Heart left ventricle (tissue), 16 donors: ENCODE measurements at regions not wholly inside any gene's neighbourhood (a gene's known extent, or its start where the extent isn't known, plus 50 kb on each side); places are given as distances from the start of the nearest gene placed in this dataset.
"Not testable (repeated sequence)": the region's sequence is repeated elsewhere in the genome, so short reads cannot be mapped to it uniquely, and the experiment has no call there.

ENCODE experiments used
- ATAC-seq, 4 donors: fragments of 200-7000 bp; cut with Tn5 transposase; one replicate each; pipeline ENCODE4 v1.9.1; 2020 to 2022; ENCODE audit warnings: moderate library complexity in 4 of 4, mild to moderate bottlenecking in 3 of 4, moderate number of reproducible peaks in 1 of 4
- DNase-seq, 5 donors: peaks; one replicate each; pipeline ENCODE4 v3.0.0-alpha.2; 2020
- H3K27ac ChIP-seq, 12 donors: fragments of 200-600 bp; sonication (generic) in 4 of 12; one replicate each; pipeline versions ENCODE4 v1.5.0 to v1.8.0; 2016 to 2022; ENCODE audit warnings: mild to moderate bottlenecking in 2 of 12
- H3K27me3 ChIP-seq, 9 donors: fragments of 200-600 bp; sonication (generic) in 2 of 9; one replicate each; pipeline versions ENCODE4 v1.5.1 to v1.8.0; 2016 to 2022; ENCODE audit warnings: mild to moderate bottlenecking in 3 of 9
- H3K36me3 ChIP-seq, 9 donors: fragments of 200-600 bp; sonication (generic) in 2 of 9; one replicate each; pipeline versions ENCODE4 v1.5.0 to v1.8.0; 2018 to 2022; ENCODE audit warnings: mild to moderate bottlenecking in 2 of 9
- H3K4me1 ChIP-seq, 12 donors: fragments of 200-600 bp; sonication (generic) in 4 of 12; one replicate each; pipeline versions ENCODE4 v1.5.0 to v1.8.0; 2016 to 2022; ENCODE audit warnings: mild to moderate bottlenecking in 3 of 12
- H3K4me3 ChIP-seq, 12 donors: fragments of 200-600 bp; sonication (generic) in 4 of 12; one replicate each; pipeline versions ENCODE4 v1.5.0 to v1.8.0; 2017 to 2022; ENCODE audit warnings: mild to moderate bottlenecking in 9 of 12, moderate library complexity in 4 of 12
- H3K9me3 ChIP-seq, 12 donors: fragments of 200-600 bp; sonication (generic) in 4 of 12; one replicate each; pipeline versions ENCODE4 v1.5.0 to v1.8.0; 2016 to 2022; ENCODE audit warnings: mild to moderate bottlenecking in 1 of 12
- CTCF ChIP-seq, 12 donors: fragments of 200-600 bp; sonication (generic) in 4 of 12; IDR thresholded peaks; one replicate each; pipeline versions ENCODE4 v1.5.0 to v1.8.0; 2018 to 2022; ENCODE audit warnings: antibody characterized with exemption in 12 of 12, mild to moderate bottlenecking in 5 of 12
- POLR2A ChIP-seq, 2 donors: fragments of 450-650 bp; IDR thresholded peaks; one replicate each; pipeline ENCODE4 v1.6.1; 2017; ENCODE audit warnings: antibody characterized with exemption in 2 of 2, mild to moderate bottlenecking in 2 of 2, moderate library complexity in 2 of 2
- WGBS, 4 donors: extraction: QIAGEN DNeasy Blood & Tissue Kit in 2 of 4; methylation state at CpG; one replicate each; pipeline versions ENCODE4 v1.1.5 to v1.1.7; 2013 to 2018; 5-methylcytosine and 5-hydroxymethylcytosine counted together
- intact Hi-C, 10 donors: fragments of 100-400 bp; cut with DNase I; formaldehyde crosslinking; loops; one replicate each; pipeline versions ENCODE4 v1.11.1 to v1.14.2; 2022
- donor health status: ischemic (EF 13 %, LVEDD 7.1; RV severe dilation, severe dysfunction).
- donor health status: healthy with polysubstance abuse.
- donor health status: DM: no; HTN: yes; CAD: no.
- donor health status: DM: no; HTN: no; CAD: no.
- donor health status: ischemic (EF 25% LVEDD 6.9; RV normal size, moderate dysfunction).
- donor health status: ischemic (EF 25% LVEDD 5.7; RV mildly dilated, moderate dysfunction).
- donor health status: healthy.
- donor health status: DM: yes; HTN: yes; CAD: no.
- donor health status: ischemic (EF 35%, LVEDD 5.7; RV mildly dilated, moderate dysfunction).
- donor health status: nonischemic (EF 11% LVEDD 7.7; RV severe dilation, severe dysfunction).
- donor health status: DM: yes; HTN: yes; CAD: no.
- donor health status: PGD.
- donor health status: ischemic (EF 29% LVEDD 5.4; RV normal size, mild dysfunction).
- donor health status: nonischemic (EF 23%, LVEDD 6.1; RV moderate dilation, normal function).

- 84 to 91% (median 89%) methylated on average over 7 of the region's 7 CpGs for WGBS, 4 donors
- H3K27ac ChIP-seq = peak overlapping the region in 7 of 12 donors; percentile 23 to 69 (median 53)
- no peak for ATAC-seq
Observed at GRCh38 chr9:109996936-109997580, 210.9 kb downstream of the C9orf152 start.

GRCh38 chr9:109997682-109998081, 210.3 kb downstream of the C9orf152 start:
- H3K36me3 ChIP-seq = no peaks in the 10 kb centered on the region
- no peak overlapping the region for H3K4me3 ChIP-seq
- WGBS, 4 donors = 54 to 73% (median 59%) methylated on average over 4 of the region's 4 CpGs
- intact Hi-C loops = loop anchor here in 1 of 10 donors (5.0 kb wide), 1 partner anchor 60 kb away; no protein-coding TSS in a partner anchor
- ATAC-seq (peak in 3 of 4 donors; percentile 73 to 92 (median 82)), DNase-seq (peak in 2 of 5 donors; percentile 32 to 53)
- peak overlapping the region in 8 of 12 donors; percentile 23 to 78 (median 59) for H3K27ac ChIP-seq
- peaks cover 0 to 46% (median 16%) of the 10 kb centered on the region in 12 donors for H3K4me1 ChIP-seq
- H3K27me3 ChIP-seq = no peaks in the 10 kb centered on the region
- TF ChIP-seq CTCF (IDR thresholded peaks at IDR 0.05) = no peak
- TF ChIP-seq POLR2A (IDR thresholded peaks at IDR 0.05) = no peak
- H3K9me3 ChIP-seq = no peaks in the 10 kb centered on the region

More at GRCh38 chr9:109996936-109997580, 210.9 kb downstream of the C9orf152 start:
- H3K4me3 ChIP-seq = no peak overlapping the region
- TF ChIP-seq CTCF (IDR thresholded peaks at IDR 0.05) (no peak), POLR2A (IDR thresholded peaks at IDR 0.05) (no peak)
- DNase-seq = no peak
- no peaks in the 10 kb centered on the region for H3K36me3 ChIP-seq
- H3K4me1 ChIP-seq = peaks cover 0 to 48% (median 17%) of the 10 kb centered on the region in 12 donors
- intact Hi-C loops = loop anchor here in 1 of 10 donors (5.0 kb wide), 1 partner anchor 60 kb away; no protein-coding TSS in a partner anchor
- H3K27me3 ChIP-seq = no peaks in the 10 kb centered on the region
- no peaks in the 10 kb centered on the region for H3K9me3 ChIP-seq

GRCh38 chr9:110005521-110005920, 202.4 kb downstream of the C9orf152 start:
- intact Hi-C loops, H3K27me3 ChIP-seq, ATAC-seq, H3K4me3 ChIP-seq, H3K9me3 ChIP-seq, DNase-seq, H3K36me3 ChIP-seq, H3K4me1 ChIP-seq, H3K27ac ChIP-seq: not testable (repeated sequence)
- WGBS, 4 donors = 83 to 98% (median 92%) methylated on average over 3 to 8 of the region's 8 CpGs

GRCh38 chr9:110006657-110007056, 201.3 kb downstream of the C9orf152 start:
- TF ChIP-seq POLR2A (IDR thresholded peaks at IDR 0.05) (no peak), CTCF (IDR thresholded peaks at IDR 0.05) (no peak)
- Histone ChIP-seq H3K36me3 (no peaks in the 10 kb centered on the region), H3K9me3 (no peaks in the 10 kb centered on the region), H3K4me3 (no peak overlapping the region), H3K4me1 (no peaks in the 10 kb centered on the region), H3K27me3 (no peaks in the 10 kb centered on the region), H3K27ac (no peak overlapping the region)
- no peak for ATAC-seq
- WGBS, 4 donors = 83 to 97% (median 90%) methylated on average over 2 of the region's 2 CpGs
- intact Hi-C loops = no loop called here
- no peak for DNase-seq
